LNCaP clone FGC (cell line): ENCODE measurements at regions not wholly inside any gene's neighbourhood (a gene's known extent, or its start where the extent isn't known, plus 50 kb on each side); places are given as distances from the start of the nearest gene placed in this dataset.
"Not testable (repeated sequence)": the region's sequence is repeated elsewhere in the genome, so short reads cannot be mapped to it uniquely, and the experiment has no call there.

ENCODE experiments used
- DNase-seq: peaks from one replicate; pipeline ENCODE4 v3.0.0-alpha.2; 2011; ENCODE audit warnings: low read depth
- H3K4me3 ChIP-seq: 2 replicates; pipeline ENCODE4 v1.5.1; 2011; ENCODE audit warnings: mild to moderate bottlenecking, low read depth, low read length, control low read depth
- CTCF ChIP-seq: IDR thresholded peaks from 2 replicates; pipeline ENCODE4 v1.5.1; 2012; ENCODE audit warnings: mild to moderate bottlenecking; ENCODE audit not compliant: control insufficient read depth, insufficient read depth; ENCODE audit errors: extremely low read depth

GRCh38 chr2:18046017-18046416, 167.6 kb downstream of the KCNS3 start:
- no peak for DNase-seq
- no peak for TF ChIP-seq CTCF
- H3K4me3 ChIP-seq: no peak overlapping the region

- TF ChIP-seq CTCF: no peak
- no peak overlapping the region for H3K4me3 ChIP-seq
- DNase-seq: no peak
Measured at GRCh38 chr2:18045230-18045629, 166.8 kb downstream of the KCNS3 start.

- DNase-seq, H3K4me3 ChIP-seq: not testable (repeated sequence)
Measured at GRCh38 chr2:18017381-18017780, 138.9 kb downstream of the KCNS3 start.

- peak; percentile 46 for DNase-seq
- no peak for TF ChIP-seq CTCF
- H3K4me3 ChIP-seq: no peak overlapping the region
Measured at GRCh38 chr2:18009891-18010290, 131.4 kb downstream of the KCNS3 start.

GRCh38 chr2:18005411-18005810, 126.9 kb downstream of the KCNS3 start:
- no peak overlapping the region for H3K4me3 ChIP-seq
- TF ChIP-seq CTCF: no peak
- no peak for DNase-seq

- DNase-seq: no peak
- no peak for TF ChIP-seq CTCF
- no peak overlapping the region for H3K4me3 ChIP-seq
Measured at GRCh38 chr2:18001671-18002070, 123.2 kb downstream of the KCNS3 start.

- DNase-seq: no peak
- no peak for TF ChIP-seq CTCF
- H3K4me3 ChIP-seq: no peak overlapping the region
Measured at GRCh38 chr2:17996978-17997377, 118.5 kb downstream of the KCNS3 start.

GRCh38 chr2:17995593-17995992, 117.1 kb downstream of the KCNS3 start:
- TF ChIP-seq CTCF: no peak
- no peak for DNase-seq
- H3K4me3 ChIP-seq: no peak overlapping the region
